Naive thymus-derived CD4-positive, alpha-beta T cell (primary cell): ENCODE measurements at regions not wholly inside any gene's neighbourhood (a gene's known extent, or its start where the extent isn't known, plus 50 kb on each side); places are given as distances from the start of the nearest gene placed in this dataset.

ENCODE experiments used
- ATAC-seq: fragments of 150-1000 bp; cut with Tn5 transposase; 2 replicates; pipeline ENCODE4 v1.10.0; 2021; ENCODE audit warnings: mild to moderate bottlenecking, moderate library complexity
- CTCF ChIA-PET: fragments of 350-600 bp; sonication (Branson Sonifier 250); formaldehyde crosslinking; loops from one replicate; lab custom pipeline; 2021; ENCODE audit warnings: antibody characterized with exemption; lab: Charles Lee
- POLR2A ChIA-PET: fragments of 350-600 bp; sonication (Branson Sonifier 250); formaldehyde crosslinking; loops from one replicate; lab custom pipeline; 2021; ENCODE audit warnings: antibody characterized with exemption, inconsistent platforms; lab: Charles Lee
- DNase-seq, 9 donors: peaks; one replicate each; pipeline versions ENCODE4 v3.0.0 to v3.0.0-alpha.2; 2020 to 2022; ENCODE audit warnings: mixed read lengths in 1 of 9
- H3K27ac ChIP-seq: one replicate; pipeline ENCODE4 v1.7.0; 2013; ENCODE audit warnings: mild to moderate bottlenecking, low read depth, low read length, moderate library complexity
- H3K27me3 ChIP-seq, 2 donors: one replicate each; pipeline ENCODE4 v1.7.0; 2013; ENCODE audit warnings: low read length in 2 of 2, mild to moderate bottlenecking in 2 of 2, moderate library complexity in 2 of 2; ENCODE audit not compliant: control insufficient read depth in 2 of 2, insufficient read depth in 2 of 2
- H3K36me3 ChIP-seq, 3 experiments: 1 replicate in 2 of 3; 2 replicates in 1 of 3; pipeline ENCODE4 v1.7.0; 2013; ENCODE audit warnings: low read length in 3 of 3, mild to moderate bottlenecking in 3 of 3, moderate library complexity in 1 of 3; ENCODE audit not compliant: insufficient read depth in 3 of 3, control insufficient read depth in 2 of 3
- H3K4me1 ChIP-seq, 2 donors: one replicate each; pipeline ENCODE4 v1.7.0; 2013; ENCODE audit warnings: low read length in 2 of 2, mild to moderate bottlenecking in 2 of 2, moderate library complexity in 1 of 2; ENCODE audit not compliant: control insufficient read depth in 2 of 2, insufficient read depth in 2 of 2
- H3K4me3 ChIP-seq: 2 replicates; pipeline ENCODE4 v1.7.0; 2013; ENCODE audit warnings: mild to moderate bottlenecking, low read length
- H3K9me3 ChIP-seq, 3 experiments: 1 replicate in 2 of 3; 2 replicates in 1 of 3; pipeline ENCODE4 v1.7.0; 2013; ENCODE audit warnings: low read length in 3 of 3; ENCODE audit not compliant: control insufficient read depth in 2 of 3
- H3K27ac Mint-ChIP-seq, 9 donors: one replicate each; pipeline ENCODE4 v1.8.0; 2020 to 2022; ENCODE audit warnings: mixed read lengths in 9 of 9, mild to moderate bottlenecking in 8 of 9, moderate library complexity in 5 of 9, inconsistent platforms in 2 of 9
- H3K27me3 Mint-ChIP-seq, 5 donors: one replicate each; pipeline ENCODE4 v1.8.0; 2021 to 2022; ENCODE audit warnings: mixed read lengths in 5 of 5, mild to moderate bottlenecking in 1 of 5
- H3K36me3 Mint-ChIP-seq, 5 donors: one replicate each; pipeline ENCODE4 v1.8.0; 2020 to 2022; ENCODE audit warnings: mixed read lengths in 5 of 5, mild to moderate bottlenecking in 3 of 5, inconsistent platforms in 1 of 5
- H3K4me1 Mint-ChIP-seq, 7 donors: one replicate each; pipeline ENCODE4 v1.8.0; 2020 to 2022; ENCODE audit warnings: mixed read lengths in 7 of 7, mild to moderate bottlenecking in 3 of 7, inconsistent platforms in 1 of 7
- H3K4me3 Mint-ChIP-seq, 10 donors: one replicate each; pipeline ENCODE4 v1.8.0; 2020 to 2022; ENCODE audit warnings: mild to moderate bottlenecking in 10 of 10, mixed read lengths in 10 of 10, moderate library complexity in 6 of 10, inconsistent platforms in 2 of 10
- H3K9me3 Mint-ChIP-seq, 11 donors: one replicate each; pipeline ENCODE4 v1.8.0; 2020 to 2022; ENCODE audit warnings: mixed read lengths in 11 of 11, mild to moderate bottlenecking in 4 of 11, inconsistent platforms in 1 of 11, moderate library complexity in 1 of 11
- intact Hi-C, 2 donors: fragments of 100-400 bp; cut with micrococcal nuclease; formaldehyde crosslinking; loops; one replicate each; pipeline ENCODE4 v1.15.1; 2023

DNA sequence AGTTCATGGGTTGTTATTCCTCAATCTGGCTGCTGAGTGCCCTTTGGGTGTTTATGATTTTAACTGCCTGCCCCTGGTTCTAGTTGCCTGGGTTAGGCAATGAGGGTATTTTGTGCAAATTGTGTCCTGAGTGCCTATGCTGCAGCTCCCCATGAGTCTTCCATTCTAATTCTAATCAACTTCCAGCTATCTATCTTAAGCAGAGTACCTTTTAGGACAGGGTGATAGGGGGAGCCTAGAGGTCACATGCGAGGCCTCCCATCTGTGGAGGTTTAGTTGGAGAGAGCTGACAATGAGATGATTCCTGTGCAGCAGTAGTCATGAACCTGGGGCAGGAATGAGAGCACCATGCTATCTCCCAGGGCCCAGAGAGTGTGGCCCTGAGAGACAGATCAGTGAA, 225.9 kb upstream of the PLEKHG7 start:
- intact Hi-C loops: no loop called here
- H3K4me3 ChIP-seq: no peak overlapping the region
- no peaks in the 10 kb centered on the region for H3K4me1 ChIP-seq
- no peaks in the 10 kb centered on the region for H3K36me3 ChIP-seq
- peaks cover 0 to 9% (median 4%) of the 10 kb centered on the region in 11 donors for H3K9me3 Mint-ChIP-seq
- no peak overlapping the region for H3K4me3 Mint-ChIP-seq
- H3K36me3 Mint-ChIP-seq: peaks cover 0 to 16% (median 4%) of the 10 kb centered on the region in 5 donors
- no peaks in the 10 kb centered on the region for H3K27me3 Mint-ChIP-seq
- ATAC-seq (no peak), DNase-seq (no peak)
- ChIA-PET CTCF (no interaction called here), POLR2A (no interaction called here)
- peaks cover 0 to 15% (median 4%) of the 10 kb centered on the region in 7 donors for H3K4me1 Mint-ChIP-seq
- H3K9me3 ChIP-seq: no peaks in the 10 kb centered on the region
- no peak overlapping the region for H3K27ac ChIP-seq
- no peaks in the 10 kb centered on the region for H3K27me3 ChIP-seq
- peak overlapping the region in 1 of 9 donors; percentile 31 for H3K27ac Mint-ChIP-seq

DNA sequence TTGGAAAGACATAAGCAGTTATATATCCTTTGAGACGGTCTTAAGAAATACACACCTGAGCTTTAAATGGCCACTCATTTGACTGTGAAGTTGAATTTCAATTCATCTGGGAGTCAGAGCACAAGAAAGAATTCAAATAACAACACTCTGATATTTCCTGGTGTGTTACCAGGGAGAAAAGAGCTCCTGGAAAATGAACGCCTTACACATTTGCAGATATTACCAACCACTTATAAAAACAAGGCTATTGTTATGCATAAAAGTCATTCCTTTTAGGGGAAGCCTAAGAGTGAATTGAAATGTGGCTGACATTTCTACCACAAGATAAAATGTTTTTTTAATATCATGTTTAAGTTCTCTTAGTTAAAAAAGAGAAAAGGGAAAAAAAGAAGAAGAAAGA, 229.2 kb upstream of the PLEKHG7 start:
- ChIA-PET CTCF (interaction anchor here (0.6 kb wide), 1 partner anchor 96 kb away, joined by 3 read pairs; no protein-coding TSS in a partner anchor), POLR2A (interaction anchor here (0.6 kb wide), 1 partner anchor 33 kb away, joined by 7 read pairs; no protein-coding TSS in a partner anchor)
- Histone ChIP-seq H3K27ac (no peak overlapping the region), H3K4me1 (no peaks in the 10 kb centered on the region), H3K4me3 (no peak overlapping the region), H3K27me3 (no peaks in the 10 kb centered on the region), H3K9me3 (no peaks in the 10 kb centered on the region), H3K36me3 (no peaks in the 10 kb centered on the region)
- Mint-ChIP-seq H3K4me1 (peaks cover 0 to 19% (median 7%) of the 10 kb centered on the region in 7 donors), H3K27ac (no peak overlapping the region), H3K9me3 (peaks cover 0 to 7% (median 4%) of the 10 kb centered on the region in 11 donors), H3K4me3 (no peak overlapping the region), H3K27me3 (no peaks in the 10 kb centered on the region), H3K36me3 (peaks cover 0 to 11% (median 0%) of the 10 kb centered on the region in 5 donors)
- intact Hi-C loops: no loop called here
- no peak for ATAC-seq
- DNase-seq: no peak

DNA sequence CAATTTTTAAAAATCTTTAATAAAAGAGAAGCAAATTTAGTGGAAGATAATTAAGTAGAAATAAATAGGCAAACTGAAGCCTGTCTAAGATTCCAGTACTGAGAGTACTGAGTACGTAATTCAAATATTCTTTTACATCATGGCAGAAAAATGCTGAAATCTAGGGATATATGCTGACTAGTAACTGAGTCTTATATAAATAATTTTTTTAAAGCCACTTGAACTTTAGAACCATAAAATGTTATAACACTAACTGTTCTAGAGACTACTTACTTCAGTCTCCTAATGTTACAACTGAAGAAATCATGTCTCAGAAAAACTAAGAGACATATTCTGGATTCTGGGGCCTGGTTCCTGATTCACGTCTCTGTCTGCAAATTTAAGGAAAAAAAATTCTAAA, 230.6 kb upstream of the PLEKHG7 start:
- Mint-ChIP-seq H3K4me3 (no peak overlapping the region), H3K27me3 (no peaks in the 10 kb centered on the region), H3K36me3 (peaks cover 0 to 6% (median 0%) of the 10 kb centered on the region in 5 donors), H3K27ac (no peak overlapping the region), H3K4me1 (peaks cover 4 to 22% (median 9%) of the 10 kb centered on the region in 7 donors), H3K9me3 (peaks cover 0 to 7% (median 4%) of the 10 kb centered on the region in 11 donors)
- Histone ChIP-seq H3K4me3 (no peak overlapping the region), H3K27ac (no peak overlapping the region), H3K36me3 (no peaks in the 10 kb centered on the region), H3K9me3 (no peaks in the 10 kb centered on the region), H3K27me3 (no peaks in the 10 kb centered on the region), H3K4me1 (no peaks in the 10 kb centered on the region)
- intact Hi-C loops: no loop called here
- ChIA-PET POLR2A (interaction anchor here (0.6 kb wide), 1 partner anchor 84 kb away, joined by 3 read pairs; no protein-coding TSS in a partner anchor), CTCF (no interaction called here)
- no peak for ATAC-seq
- no peak for DNase-seq

DNA sequence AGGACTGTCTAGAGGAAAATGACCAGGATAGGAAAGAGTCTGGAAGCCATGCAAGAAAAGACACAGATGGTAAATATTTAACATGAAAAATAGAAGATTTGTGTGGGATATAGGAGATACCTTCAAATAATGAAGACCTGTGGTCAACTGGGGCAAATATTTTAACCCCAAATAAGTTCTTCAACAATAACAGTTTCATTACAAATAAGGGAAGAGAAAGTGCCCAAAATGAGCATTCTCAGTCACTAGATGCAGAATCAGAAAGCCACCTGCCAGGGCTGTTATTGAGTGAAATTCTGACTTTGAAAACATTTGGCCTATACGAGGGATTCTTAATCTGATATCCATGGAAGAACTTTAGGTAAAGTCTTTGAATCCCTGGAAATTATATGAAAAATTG, 231.2 kb upstream of the PLEKHG7 start:
- no peaks in the 10 kb centered on the region for H3K36me3 ChIP-seq
- H3K9me3 Mint-ChIP-seq: peaks cover 0 to 5% (median 3%) of the 10 kb centered on the region in 11 donors

DNA sequence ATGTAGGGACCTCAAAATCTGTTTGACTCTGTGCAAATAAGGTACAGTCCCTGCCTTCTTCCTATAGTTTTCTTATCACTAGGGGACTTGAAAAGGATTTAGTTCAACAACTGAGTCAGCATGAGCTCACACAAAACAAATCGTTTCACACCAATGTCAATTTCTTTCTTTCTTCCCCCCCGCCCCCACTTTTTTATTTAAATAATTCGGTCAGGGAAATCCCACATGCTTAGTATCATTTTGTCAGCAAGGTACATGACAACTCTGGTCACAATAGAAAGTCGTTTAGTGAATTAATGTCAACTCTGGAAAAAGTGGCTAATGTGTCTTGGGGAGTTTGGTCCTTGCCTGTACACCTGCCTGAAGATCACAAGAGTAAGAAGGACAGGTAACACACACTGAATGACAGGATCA, 232.2 kb upstream of the PLEKHG7 start:
- H3K9me3 ChIP-seq: no peaks in the 10 kb centered on the region
- peaks cover 0 to 2% (median 0%) of the 10 kb centered on the region in 5 donors for H3K36me3 Mint-ChIP-seq
- no peak for DNase-seq
- H3K27ac Mint-ChIP-seq: peak overlapping the region in 1 of 9 donors; percentile 3
- intact Hi-C loops: no loop called here
- ATAC-seq: no peak
- H3K4me1 Mint-ChIP-seq: peaks cover 4 to 22% (median 9%) of the 10 kb centered on the region in 7 donors
- H3K27me3 ChIP-seq: no peaks in the 10 kb centered on the region
- POLR2A ChIA-PET: interaction anchor here (0.8 kb wide), 1 partner anchor 72 kb away, joined by 3 read pairs; no protein-coding TSS in a partner anchor
- H3K27me3 Mint-ChIP-seq: no peaks in the 10 kb centered on the region
- H3K36me3 ChIP-seq: no peaks in the 10 kb centered on the region
- H3K27ac ChIP-seq: no peak overlapping the region
- no peak overlapping the region for H3K4me3 Mint-ChIP-seq
- CTCF ChIA-PET: no interaction called here
- peaks cover 0 to 5% (median 0%) of the 10 kb centered on the region in 11 donors for H3K9me3 Mint-ChIP-seq
- no peak overlapping the region for H3K4me3 ChIP-seq
- no peaks in the 10 kb centered on the region for H3K4me1 ChIP-seq

More for the DNA sequence above, 231.2 kb upstream of the PLEKHG7 start:
- Mint-ChIP-seq H3K27me3 (no peaks in the 10 kb centered on the region), H3K4me3 (no peak overlapping the region), H3K4me1 (peaks cover 4 to 22% (median 9%) of the 10 kb centered on the region in 7 donors), H3K36me3 (peaks cover 0 to 3% (median 0%) of the 10 kb centered on the region in 5 donors), H3K27ac (no peak overlapping the region)
- POLR2A ChIA-PET: no interaction called here
- no peak for DNase-seq
- CTCF ChIA-PET: no interaction called here
- H3K27me3 ChIP-seq: no peaks in the 10 kb centered on the region
- no peaks in the 10 kb centered on the region for H3K4me1 ChIP-seq
- H3K27ac ChIP-seq: no peak overlapping the region
- H3K4me3 ChIP-seq: no peak overlapping the region
- no peak for ATAC-seq
- intact Hi-C loops: no loop called here
- H3K9me3 ChIP-seq: no peaks in the 10 kb centered on the region

DNA sequence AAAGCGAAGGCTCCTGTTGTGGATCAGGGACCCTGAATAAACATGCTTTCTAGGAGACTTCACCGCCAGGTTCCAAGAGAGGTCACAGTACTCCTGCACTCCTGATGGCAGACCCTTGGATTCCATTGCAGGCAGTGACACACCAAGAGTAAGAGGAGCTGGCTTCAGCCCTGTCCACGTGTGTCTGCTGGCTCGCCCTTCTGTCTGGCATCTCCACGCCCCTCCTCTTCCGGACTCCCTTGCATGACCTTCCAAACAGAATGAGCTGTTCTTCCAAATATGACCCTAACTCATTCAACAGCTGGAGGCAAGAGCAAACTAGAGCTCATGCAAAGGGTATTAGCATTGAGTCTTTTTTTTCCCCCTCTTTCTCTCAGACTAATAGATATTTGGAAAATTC, 233.0 kb upstream of the PLEKHG7 start:
- DNase-seq (no peak), ATAC-seq (no peak)
- H3K27ac ChIP-seq: no peak overlapping the region
- intact Hi-C loops: no loop called here
- no peak overlapping the region for H3K4me3 Mint-ChIP-seq
- peaks cover 4 to 22% (median 9%) of the 10 kb centered on the region in 7 donors for H3K4me1 Mint-ChIP-seq
- peaks cover 0 to 2% (median 0%) of the 10 kb centered on the region in 5 donors for H3K36me3 Mint-ChIP-seq
- no peak overlapping the region for H3K27ac Mint-ChIP-seq
- H3K27me3 Mint-ChIP-seq: no peaks in the 10 kb centered on the region
- no peak overlapping the region for H3K4me3 ChIP-seq
- H3K9me3 ChIP-seq: no peaks in the 10 kb centered on the region
- CTCF ChIA-PET: no interaction called here
- POLR2A ChIA-PET: interaction anchor here (0.8 kb wide), 1 partner anchor 71 kb away, joined by 3 read pairs; no protein-coding TSS in a partner anchor
- no peaks in the 10 kb centered on the region for H3K27me3 ChIP-seq
- peaks cover 0 to 5% (median 0%) of the 10 kb centered on the region in 11 donors for H3K9me3 Mint-ChIP-seq
- H3K36me3 ChIP-seq: no peaks in the 10 kb centered on the region
- H3K4me1 ChIP-seq: no peaks in the 10 kb centered on the region
